HL-60 (cell line): ENCODE measurements at regions not wholly inside any gene's neighbourhood (a gene's known extent, or its start where the extent isn't known, plus 50 kb on each side); places are given as distances from the start of the nearest gene placed in this dataset.

Source experiments
- DNase-seq, 2 experiments: peaks; one replicate each; pipeline ENCODE4 v3.0.0-alpha.2; 2010 to 2020; ENCODE audit warnings: low read depth in 1 of 2, low spot score in 1 of 2
- H3K27ac ChIP-seq: fragments of 250-450 bp; sonication (Bioruptor Pico); replicated peaks from 2 replicates; pipeline ENCODE4 v1.5.1; 2020; ENCODE audit warnings: mild to moderate bottlenecking, moderate library complexity
- H3K27me3 ChIP-seq: fragments of 250-450 bp; sonication (Bioruptor Pico); 2 replicates; pipeline ENCODE4 v1.5.1; 2021; ENCODE audit warnings: mild to moderate bottlenecking, moderate library complexity; ENCODE audit not compliant: insufficient read depth, poor library complexity, severe bottlenecking
- H3K4me3 ChIP-seq: replicated peaks from 2 replicates; pipeline ENCODE4 v1.5.1; 2011; ENCODE audit warnings: mild to moderate bottlenecking, control low read depth, low read length; ENCODE audit not compliant: insufficient read depth
- CTCF ChIP-seq: IDR thresholded peaks from one replicate; pipeline ENCODE4 v1.5.1; 2011; ENCODE audit warnings: low read length, control low read depth, inconsistent platforms; ENCODE audit not compliant: insufficient read depth
- GABPA ChIP-seq: IDR thresholded peaks from 2 replicates; pipeline ENCODE4 v1.6.1; 2012; ENCODE audit warnings: low read depth
- POLR2AphosphoS5 ChIP-seq: IDR thresholded peaks from 2 replicates; pipeline ENCODE4 v1.6.1; 2012; ENCODE audit warnings: low read depth
- REST ChIP-seq: IDR thresholded peaks from 2 replicates; pipeline ENCODE4 v1.6.1; 2012; ENCODE audit warnings: low read depth; ENCODE audit not compliant: insufficient replicate concordance
- SPI1 ChIP-seq: IDR thresholded peaks from 2 replicates; pipeline ENCODE4 v1.6.1; 2012; ENCODE audit warnings: low read depth, mild to moderate bottlenecking, borderline replicate concordance

- no peak overlapping the region for H3K4me3 ChIP-seq
- no peak overlapping the region for H3K27ac ChIP-seq
- TF ChIP-seq CTCF: no peak
- no peak for TF ChIP-seq SPI1
- no peak for TF ChIP-seq POLR2AphosphoS5
- H3K27me3 ChIP-seq: no peaks in the 10 kb centered on the region
- no peak for DNase-seq
Measured at GRCh38 chr1:115922801-115923200, 53.5 kb upstream of the SLC22A15 start.

GRCh38 chr1:115924770-115925169, 51.5 kb upstream of the SLC22A15 start:
- DNase-seq: peak in 1 of 2 experiments; percentile 5
- Histone ChIP-seq H3K27ac (no peak overlapping the region), H3K4me3 (no peak overlapping the region), H3K27me3 (no peaks in the 10 kb centered on the region)
- no peak for TF ChIP-seq SPI1
- TF ChIP-seq CTCF: no peak
- no peak for TF ChIP-seq REST
- no peak for TF ChIP-seq POLR2AphosphoS5
- TF ChIP-seq GABPA: no peak

GRCh38 chr1:115925467-115925866, 50.8 kb upstream of the SLC22A15 start:
- Histone ChIP-seq H3K27me3 (no peaks in the 10 kb centered on the region), H3K27ac (no peak overlapping the region), H3K4me3 (no peak overlapping the region)
- no peak for DNase-seq
- no peak for TF ChIP-seq REST
- TF ChIP-seq GABPA: no peak
- no peak for TF ChIP-seq POLR2AphosphoS5
- TF ChIP-seq CTCF: no peak
- TF ChIP-seq SPI1: no peak
